IMR-90 (cell line): ENCODE measurements at regions not wholly inside any gene's neighbourhood (a gene's known extent, or its start where the extent isn't known, plus 50 kb on each side); places are given as distances from the start of the nearest gene placed in this dataset.

Source experiments
- MXI1 ChIP-seq: IDR thresholded peaks from 2 replicates; pipeline ENCODE4 v1.6.1; 2012; ENCODE audit warnings: low read depth, mild to moderate bottlenecking, low read length, moderate library complexity, borderline replicate concordance
- POLR2A ChIP-seq: IDR thresholded peaks from 2 replicates; pipeline ENCODE4 v1.6.1; 2012; ENCODE audit warnings: mild to moderate bottlenecking, low read depth, low read length
- USF2 ChIP-seq: fragments of 150-350 bp; IDR thresholded peaks from 2 replicates; pipeline ENCODE4 v1.6.1; 2017; ENCODE audit warnings: mild to moderate bottlenecking, antibody characterized with exemption, low read length, low read depth

GRCh38 chr12:98221243-98221808, 294.1 kb upstream of the TMPO start:
- TF ChIP-seq USF2 (no peak), MXI1 (no peak), POLR2A (no peak)
